Right cardiac atrium (tissue), 5 donors: ENCODE measurements at regions not wholly inside any gene's neighbourhood (a gene's known extent, or its start where the extent isn't known, plus 50 kb on each side); places are given as distances from the start of the nearest gene placed in this dataset.

ENCODE experiments used
- ATAC-seq, 2 donors: fragments of 200-7000 bp; cut with Tn5 transposase; one replicate each; pipeline versions ENCODE4 v1.8.0 to v1.9.1; 2020; ENCODE audit warnings: moderate library complexity in 2 of 2, mild to moderate bottlenecking in 1 of 2
- DNase-seq, 3 donors: peaks; one replicate each; pipeline ENCODE4 v3.0.0-alpha.2; 2020
- H3K27ac ChIP-seq: one replicate; pipeline ENCODE4 v1.5.1; 2013; ENCODE audit warnings: mild to moderate bottlenecking, low read length, control low read depth, moderate library complexity
- H3K27me3 ChIP-seq: one replicate; pipeline ENCODE4 v1.6.1; 2013; ENCODE audit not compliant: control insufficient read depth, insufficient read depth
- H3K4me1 ChIP-seq: one replicate; pipeline ENCODE4 v1.6.1; 2013; ENCODE audit warnings: low read length; ENCODE audit not compliant: control insufficient read depth, insufficient read depth
- H3K4me3 ChIP-seq: one replicate; pipeline ENCODE4 v1.5.1; 2013; ENCODE audit warnings: low read length, control low read depth
- H3K9me3 ChIP-seq: one replicate; pipeline ENCODE4 v1.6.1; 2013; ENCODE audit warnings: low read length; ENCODE audit not compliant: control insufficient read depth
- WGBS: extraction: QIAGEN DNeasy Blood & Tissue Kit; methylation state at CpG from one replicate; pipeline ENCODE4 v1.1.7; 2013; 5-methylcytosine and 5-hydroxymethylcytosine counted together
- intact Hi-C, 4 donors: fragments of 100-400 bp; cut with DNase I; formaldehyde crosslinking; loops; one replicate each; pipeline versions ENCODE4 v1.11.0 to v1.14.0; 2022 to 2023
- donor health status: healthy with polysubstance abuse.
- donor health status: DM: no; HTN: yes; CAD: no.
- donor health status: DM: no; HTN: no; CAD: no.
- donor health status: DM: no; HTN: yes; CAD: no; lungs with severe emphysema.
- donor health status: DM: yes; HTN: yes; CAD: no.

- Histone ChIP-seq H3K9me3 (no peaks in the 10 kb centered on the region), H3K27me3 (no peaks in the 10 kb centered on the region), H3K27ac (no peak overlapping the region), H3K4me1 (no peaks in the 10 kb centered on the region), H3K4me3 (no peak overlapping the region)
- intact Hi-C loops, result no loop called here
- DNase-seq (no peak), ATAC-seq (no peak)
Observed at GRCh38 chr3:40723083-40723660, 198.4 kb downstream of the ZNF621 start.

- no peak for DNase-seq
- intact Hi-C loops, result no loop called here
Observed at GRCh38 chr3:40725031-40725430, 200.3 kb downstream of the ZNF621 start.

GRCh38 chr3:40731445-40731844 is 206.7 kb downstream of the ZNF621 start:
- no peak overlapping the region for H3K27ac ChIP-seq
- no peak for ATAC-seq
- intact Hi-C loops, result no loop called here
- no peaks in the 10 kb centered on the region for H3K27me3 ChIP-seq
- H3K9me3 ChIP-seq, result no peaks in the 10 kb centered on the region
- no peak overlapping the region for H3K4me3 ChIP-seq
- no peak for DNase-seq
- H3K4me1 ChIP-seq, result no peaks in the 10 kb centered on the region
- WGBS, result 79% methylated on average over 1 of the region's 1 CpG

More at GRCh38 chr3:40725031-40725430, 200.3 kb downstream of the ZNF621 start:
- H3K27me3 ChIP-seq, result no peaks in the 10 kb centered on the region
- H3K27ac ChIP-seq, result no peak overlapping the region
- ATAC-seq, result no peak
- no peaks in the 10 kb centered on the region for H3K4me1 ChIP-seq
- no peaks in the 10 kb centered on the region for H3K9me3 ChIP-seq
- H3K4me3 ChIP-seq, result no peak overlapping the region

GRCh38 chr3:40736943-40737342 is 212.2 kb downstream of the ZNF621 start:
- Histone ChIP-seq H3K4me3 (no peak overlapping the region), H3K9me3 (no peaks in the 10 kb centered on the region), H3K27me3 (no peaks in the 10 kb centered on the region), H3K27ac (no peak overlapping the region), H3K4me1 (no peaks in the 10 kb centered on the region)
- intact Hi-C loops, result no loop called here
- DNase-seq, result no peak
- no peak for ATAC-seq
- 79% methylated on average over 3 of the region's 3 CpGs for WGBS

- H3K27ac ChIP-seq, result no peak overlapping the region
- no peak overlapping the region for H3K4me3 ChIP-seq
- no peak for ATAC-seq
- H3K4me1 ChIP-seq, result no peaks in the 10 kb centered on the region
- intact Hi-C loops, result no loop called here
- WGBS, result 80% methylated on average over 3 of the region's 3 CpGs
- H3K9me3 ChIP-seq, result no peaks in the 10 kb centered on the region
- DNase-seq, result no peak
- H3K27me3 ChIP-seq, result no peaks in the 10 kb centered on the region
Observed at GRCh38 chr3:40737343-40737742, 212.6 kb downstream of the ZNF621 start.

- ATAC-seq (no peak), DNase-seq (no peak)
- Histone ChIP-seq H3K9me3 (no peaks in the 10 kb centered on the region), H3K4me3 (no peak overlapping the region), H3K4me1 (no peaks in the 10 kb centered on the region), H3K27me3 (no peaks in the 10 kb centered on the region), H3K27ac (no peak overlapping the region)
- 57% methylated on average over 1 of the region's 1 CpG for WGBS
- intact Hi-C loops, result no loop called here
Observed at GRCh38 chr3:40739971-40740370, 215.2 kb downstream of the ZNF621 start.

GRCh38 chr3:40741729-40742128 is 217.0 kb downstream of the ZNF621 start:
- intact Hi-C loops, result no loop called here
- peak; percentile 87 to 88 for ATAC-seq
- Histone ChIP-seq H3K4me1 (no peaks in the 10 kb centered on the region), H3K27me3 (no peaks in the 10 kb centered on the region), H3K4me3 (no peak overlapping the region), H3K27ac (no peak overlapping the region), H3K9me3 (no peaks in the 10 kb centered on the region)
- DNase-seq, result no peak
- 24% methylated on average over 1 of the region's 1 CpG for WGBS

- ATAC-seq, result no peak
- intact Hi-C loops, result no loop called here
- no peak for DNase-seq
- H3K4me1 ChIP-seq, result no peaks in the 10 kb centered on the region
- no peaks in the 10 kb centered on the region for H3K9me3 ChIP-seq
- H3K4me3 ChIP-seq, result no peak overlapping the region
- H3K27ac ChIP-seq, result no peak overlapping the region
- H3K27me3 ChIP-seq, result no peaks in the 10 kb centered on the region
- 76% methylated on average over 2 of the region's 2 CpGs for WGBS
Observed at GRCh38 chr3:40745381-40746106, 220.8 kb downstream of the ZNF621 start.

GRCh38 chr3:40751666-40752065 is 226.9 kb downstream of the ZNF621 start:
- ATAC-seq (no peak), DNase-seq (no peak)
- intact Hi-C loops, result no loop called here
- Histone ChIP-seq H3K4me3 (no peak overlapping the region), H3K27me3 (no peaks in the 10 kb centered on the region), H3K9me3 (no peaks in the 10 kb centered on the region), H3K4me1 (no peaks in the 10 kb centered on the region), H3K27ac (no peak overlapping the region)
- WGBS, result 98% methylated on average over 1 of the region's 1 CpG

GRCh38 chr3:40752492-40752891 is 227.7 kb downstream of the ZNF621 start:
- no peak for DNase-seq
- intact Hi-C loops, result no loop called here
- no peak for ATAC-seq
- Histone ChIP-seq H3K27ac (no peak overlapping the region), H3K4me3 (no peak overlapping the region), H3K27me3 (no peaks in the 10 kb centered on the region), H3K9me3 (no peaks in the 10 kb centered on the region), H3K4me1 (no peaks in the 10 kb centered on the region)
- 82% methylated on average over 3 of the region's 3 CpGs for WGBS

GRCh38 chr3:40753291-40753770 is 228.6 kb downstream of the ZNF621 start:
- DNase-seq, result no peak
- Histone ChIP-seq H3K27ac (no peak overlapping the region), H3K4me1 (no peaks in the 10 kb centered on the region), H3K27me3 (no peaks in the 10 kb centered on the region), H3K9me3 (no peaks in the 10 kb centered on the region), H3K4me3 (no peak overlapping the region)
- intact Hi-C loops, result no loop called here
- ATAC-seq, result no peak

- WGBS, result 71% methylated on average over 3 of the region's 3 CpGs
- Histone ChIP-seq H3K9me3 (no peaks in the 10 kb centered on the region), H3K4me3 (no peak overlapping the region), H3K27me3 (no peaks in the 10 kb centered on the region), H3K4me1 (no peaks in the 10 kb centered on the region), H3K27ac (no peak overlapping the region)
- DNase-seq, result no peak
- ATAC-seq, result no peak
- intact Hi-C loops, result no loop called here
Observed at GRCh38 chr3:40753951-40754350, 229.2 kb downstream of the ZNF621 start.
